ENCODE measurements at regions not wholly inside any gene's neighbourhood (a gene's known extent, or its start where the extent isn't known, plus 50 kb on each side); places are given as distances from the start of the nearest gene placed in this dataset.

- DNase-seq, result no peak
Observed at GRCh38 chr6:37105148-37106050, 64.6 kb upstream of the PIM1 start.

GRCh38 chr6:37106051-37106363, 63.9 kb upstream of the PIM1 start:
- DNase-seq, result no peak

GRCh38 chr6:37106554-37106953, 63.4 kb upstream of the PIM1 start:
- DNase-seq, result no peak

GRCh38 chr6:37106982-37107491, 62.9 kb upstream of the PIM1 start:
- no peak for DNase-seq

GRCh38 chr6:37109714-37110499, 60.0 kb upstream of the PIM1 start:
- DNase-seq, result no peak

GRCh38 chr6:37110500-37111461, 59.2 kb upstream of the PIM1 start:
- DNase-seq, result no peak

- DNase-seq, result no peak
Observed at GRCh38 chr6:37113976-37114375, 56.0 kb upstream of the PIM1 start.

GRCh38 chr6:37114612-37115011, 55.3 kb upstream of the PIM1 start:
- no peak for DNase-seq

- no peak for DNase-seq
Observed at GRCh38 chr6:37115236-37115895, 54.6 kb upstream of the PIM1 start.

GRCh38 chr6:37116326-37116725, 53.6 kb upstream of the PIM1 start:
- no peak for DNase-seq

GRCh38 chr6:37119387-37119886, 50.5 kb upstream of the PIM1 start:
- no peak for DNase-seq

Measured in NCI-H1105 (cell line).